ENCODE measurements at regions not wholly inside any gene's neighbourhood (a gene's known extent, or its start where the extent isn't known, plus 50 kb on each side); places are given as distances from the start of the nearest gene placed in this dataset.

DNA sequence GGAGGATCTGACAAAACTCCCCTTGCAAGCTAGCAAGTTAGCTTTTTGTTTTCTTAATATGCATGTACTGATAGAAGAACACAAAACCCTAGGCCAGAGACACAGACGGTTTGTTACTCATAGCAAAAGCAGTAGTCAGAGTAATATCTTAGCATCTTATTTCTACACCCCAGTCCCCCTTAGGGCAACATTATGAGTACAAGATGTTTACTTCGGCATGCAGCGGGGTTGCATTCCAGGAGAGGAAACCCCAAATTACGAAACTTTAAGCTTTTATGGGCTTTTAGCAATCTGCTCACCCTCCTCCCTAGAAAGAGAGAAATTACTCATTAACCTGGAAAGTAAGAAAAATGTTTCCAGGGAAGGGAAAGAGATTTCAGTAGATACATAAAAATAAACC lies 1286.9 kb downstream of the EPHA7 start:
- no peak for ATAC-seq
- 80% methylated on average over 4 of the region's 4 CpGs for WGBS
- Histone ChIP-seq H3K4me3 (ENCODE audit: low read length) (no peak overlapping the region), H3K9me3 (ENCODE audit: control insufficient read depth, low read length) (no peaks in the 10 kb centered on the region), H3K4me1 (ENCODE audit: control insufficient read depth, insufficient read depth, low read length) (no peaks in the 10 kb centered on the region), H3K27ac (ENCODE audit: low read length) (no peak overlapping the region), H3K27me3 (ENCODE audit: control insufficient read depth, insufficient read depth) (no peaks in the 10 kb centered on the region)
- DNase-seq, result no peak
- intact Hi-C loops (cut with DNase I), result no loop called here

DNA sequence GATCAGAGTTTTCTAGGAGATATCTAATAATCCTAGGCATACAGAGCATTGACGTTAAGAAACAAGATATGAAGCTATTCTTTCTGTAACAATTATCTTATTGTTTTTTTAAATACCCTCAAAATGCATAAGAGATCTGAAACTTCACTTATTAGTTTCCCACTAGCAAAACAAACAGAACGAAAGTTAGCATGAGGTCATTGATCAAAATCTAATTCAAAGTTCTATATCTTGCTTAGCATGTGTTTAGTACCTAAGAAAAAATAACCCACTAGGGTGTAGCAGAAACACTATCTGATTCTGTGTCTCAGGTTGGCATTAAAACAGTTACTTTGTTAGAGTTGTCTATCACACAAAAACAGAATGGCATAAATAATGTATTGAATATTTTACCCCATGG lies 1288.4 kb downstream of the EPHA7 start:
- H3K9me3 ChIP-seq (ENCODE audit: control insufficient read depth, low read length), result no peaks in the 10 kb centered on the region
- H3K4me1 ChIP-seq (ENCODE audit: control insufficient read depth, insufficient read depth, low read length), result no peaks in the 10 kb centered on the region
- 57% methylated on average over 2 of the region's 2 CpGs for WGBS
- H3K27ac ChIP-seq (ENCODE audit: low read length), result no peak overlapping the region
- no peaks in the 10 kb centered on the region for H3K27me3 ChIP-seq (ENCODE audit: control insufficient read depth, insufficient read depth)
- no peak overlapping the region for H3K4me3 ChIP-seq (ENCODE audit: low read length)
- DNase-seq (no peak), ATAC-seq (no peak)
- intact Hi-C loops (cut with DNase I), result no loop called here

DNA sequence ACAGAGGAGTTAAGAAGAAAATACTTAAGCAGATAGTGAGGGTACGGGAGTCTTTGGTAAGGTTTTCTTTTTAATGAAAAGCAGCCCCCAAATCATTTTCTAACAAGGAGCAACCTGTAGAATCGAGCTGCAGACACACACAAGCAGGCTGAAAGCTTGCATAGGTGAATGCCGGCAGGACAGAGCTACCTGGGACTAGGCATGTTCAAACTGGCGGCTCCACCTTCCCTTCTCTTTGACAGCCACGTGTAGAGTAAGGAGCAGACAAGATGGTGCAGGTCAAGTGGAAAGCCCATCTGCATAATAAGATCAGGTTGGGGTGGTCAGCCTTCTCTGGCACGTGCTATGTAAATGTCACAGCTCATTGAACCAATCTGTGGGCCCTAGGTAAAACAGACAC lies 1292.4 kb downstream of the EPHA7 start:
- peak in 1 of 3 donors; percentile 4 for DNase-seq
- intact Hi-C loops (cut with DNase I), result no loop called here
- Histone ChIP-seq H3K27me3 (ENCODE audit: control insufficient read depth, insufficient read depth) (no peaks in the 10 kb centered on the region), H3K27ac (ENCODE audit: low read length) (no peak overlapping the region), H3K4me3 (ENCODE audit: low read length) (no peak overlapping the region), H3K4me1 (ENCODE audit: control insufficient read depth, insufficient read depth, low read length) (no peaks in the 10 kb centered on the region), H3K9me3 (ENCODE audit: control insufficient read depth, low read length) (no peaks in the 10 kb centered on the region)
- ATAC-seq, result no peak
- WGBS, result 78% methylated on average over 6 of the region's 6 CpGs

DNA sequence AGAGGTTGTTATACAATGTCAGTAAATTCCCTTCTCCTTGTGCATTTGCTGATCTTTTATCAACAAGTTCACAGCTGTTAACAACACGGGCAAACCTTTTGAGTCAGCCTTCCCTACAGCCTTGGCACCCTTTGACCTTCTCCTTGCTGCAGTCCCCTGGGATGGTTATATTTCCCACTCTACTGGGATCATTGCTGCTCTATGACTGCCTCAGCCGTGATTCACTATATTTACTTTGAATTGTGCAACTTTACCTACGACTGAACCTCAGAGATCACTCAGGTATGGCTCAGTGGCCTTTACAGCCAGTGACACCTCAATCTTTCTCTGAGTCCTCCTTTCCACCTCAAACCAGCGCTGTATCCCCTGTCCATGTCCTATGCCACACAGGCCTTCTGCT lies 1293.3 kb downstream of the EPHA7 start:
- intact Hi-C loops (cut with DNase I), result no loop called here
- ATAC-seq (no peak), DNase-seq (no peak)
- no peaks in the 10 kb centered on the region for H3K4me1 ChIP-seq (ENCODE audit: control insufficient read depth, insufficient read depth, low read length)
- 81% methylated on average over 4 of the region's 4 CpGs for WGBS
- no peak overlapping the region for H3K27ac ChIP-seq (ENCODE audit: low read length)
- H3K9me3 ChIP-seq (ENCODE audit: control insufficient read depth, low read length), result no peaks in the 10 kb centered on the region
- no peaks in the 10 kb centered on the region for H3K27me3 ChIP-seq (ENCODE audit: control insufficient read depth, insufficient read depth)
- H3K4me3 ChIP-seq (ENCODE audit: low read length), result no peak overlapping the region

DNA sequence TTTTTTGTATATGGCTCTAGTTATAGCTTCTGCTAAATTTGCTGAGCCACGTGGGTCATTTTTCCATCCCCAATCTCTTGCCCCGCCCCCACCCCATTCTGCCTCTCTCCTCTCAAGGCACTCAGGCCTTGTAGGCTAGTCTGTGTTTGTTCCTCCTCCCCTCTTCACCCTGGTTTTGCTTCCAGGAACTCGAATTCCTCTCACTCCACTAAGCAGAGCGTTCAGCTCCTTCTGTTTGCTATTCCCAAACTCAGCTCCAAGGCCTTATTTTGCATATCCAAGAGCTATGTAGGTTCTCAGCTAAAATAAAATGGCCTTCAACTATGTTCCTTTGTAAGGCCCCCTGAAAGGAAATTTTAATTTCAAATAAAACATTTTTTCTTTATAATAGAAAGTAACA lies 1293.7 kb downstream of the EPHA7 start:
- Histone ChIP-seq H3K4me1 (ENCODE audit: control insufficient read depth, insufficient read depth, low read length) (no peaks in the 10 kb centered on the region), H3K27ac (ENCODE audit: low read length) (no peak overlapping the region), H3K9me3 (ENCODE audit: control insufficient read depth, low read length) (no peaks in the 10 kb centered on the region), H3K4me3 (ENCODE audit: low read length) (no peak overlapping the region), H3K27me3 (ENCODE audit: control insufficient read depth, insufficient read depth) (no peaks in the 10 kb centered on the region)
- WGBS, result 81% methylated on average over 4 of the region's 4 CpGs
- ATAC-seq (no peak), DNase-seq (no peak)
- intact Hi-C loops (cut with DNase I), result no loop called here

DNA sequence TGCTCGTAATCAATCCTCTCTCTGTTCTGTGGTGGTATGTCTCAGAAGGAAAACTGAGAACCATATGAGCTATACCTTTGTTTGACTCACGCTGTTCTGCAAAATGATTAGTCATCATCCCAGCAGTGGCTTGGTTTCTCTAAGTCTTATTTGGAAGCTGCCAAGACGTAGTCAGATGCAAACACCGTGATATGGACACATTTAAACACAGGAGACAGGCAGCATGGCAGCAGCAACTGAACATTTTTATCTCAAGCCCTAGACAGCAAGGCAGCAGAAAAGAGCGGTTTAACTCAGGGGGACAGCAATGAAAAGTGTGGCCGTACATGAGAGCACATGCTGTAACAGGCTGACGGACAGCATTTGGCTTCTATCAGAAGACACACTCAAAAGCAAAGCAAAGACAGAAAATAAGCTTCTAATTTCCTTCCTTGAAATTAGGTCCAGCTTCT lies 1295.1 kb downstream of the EPHA7 start:
- Histone ChIP-seq H3K27ac (ENCODE audit: low read length) (no peak overlapping the region), H3K9me3 (ENCODE audit: control insufficient read depth, low read length) (no peaks in the 10 kb centered on the region), H3K27me3 (ENCODE audit: control insufficient read depth, insufficient read depth) (no peaks in the 10 kb centered on the region), H3K4me3 (ENCODE audit: low read length) (no peak overlapping the region), H3K4me1 (ENCODE audit: control insufficient read depth, insufficient read depth, low read length) (no peaks in the 10 kb centered on the region)
- DNase-seq (peak in 1 of 3 donors; percentile 12), ATAC-seq (peak in 1 of 2 donors; percentile 24)
- WGBS, result 40% methylated on average over 7 of the region's 7 CpGs
- intact Hi-C loops (cut with DNase I), result no loop called here

DNA sequence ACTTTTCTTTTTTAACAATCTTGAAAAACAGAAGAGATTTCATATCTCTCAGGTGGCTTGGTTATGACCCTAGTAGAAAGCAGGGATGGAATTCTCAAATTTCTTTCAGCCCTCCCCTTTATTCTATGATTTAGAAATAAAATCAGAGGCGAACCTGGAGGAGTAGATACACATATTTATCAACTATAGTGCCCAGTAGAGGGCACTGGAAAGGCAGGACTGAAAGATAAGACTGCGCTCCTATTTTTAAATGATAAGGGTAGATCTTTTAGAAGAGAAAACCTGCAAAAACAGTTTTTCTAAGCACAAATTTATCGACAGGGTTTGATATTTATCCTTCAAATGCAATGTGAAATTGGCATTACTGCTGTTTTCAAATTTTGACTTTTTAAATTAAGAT lies 1296.6 kb downstream of the EPHA7 start:
- WGBS, result 31% methylated on average over 3 of the region's 3 CpGs
- Histone ChIP-seq H3K4me3 (ENCODE audit: low read length) (no peak overlapping the region), H3K4me1 (ENCODE audit: control insufficient read depth, insufficient read depth, low read length) (no peaks in the 10 kb centered on the region), H3K27me3 (ENCODE audit: control insufficient read depth, insufficient read depth) (no peaks in the 10 kb centered on the region), H3K9me3 (ENCODE audit: control insufficient read depth, low read length) (no peaks in the 10 kb centered on the region), H3K27ac (ENCODE audit: low read length) (no peak overlapping the region)
- DNase-seq (no peak), ATAC-seq (no peak)
- intact Hi-C loops (cut with DNase I), result no loop called here

DNA sequence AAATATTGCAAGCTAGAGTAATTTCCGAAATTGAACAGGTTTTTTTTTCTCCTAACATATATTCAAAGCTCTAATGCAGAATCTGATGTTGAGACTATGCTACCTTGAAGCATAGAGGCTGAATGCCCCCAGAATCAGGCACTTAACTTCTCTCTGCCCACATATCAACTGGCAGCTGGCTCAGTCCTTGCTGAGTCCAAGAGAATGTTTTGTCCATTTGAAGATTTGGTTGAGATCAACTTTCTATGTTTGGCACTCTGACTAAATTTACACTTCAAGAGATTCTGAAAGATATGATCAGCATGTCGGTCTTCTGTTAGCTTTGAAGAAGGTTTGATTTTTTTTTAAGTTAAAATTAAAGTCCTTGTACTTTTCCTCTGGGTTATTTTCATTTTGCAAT lies 1298.1 kb downstream of the EPHA7 start:
- WGBS, result 57% methylated on average over 2 of the region's 2 CpGs
- intact Hi-C loops (cut with DNase I), result no loop called here
- ATAC-seq, result no peak

DNA sequence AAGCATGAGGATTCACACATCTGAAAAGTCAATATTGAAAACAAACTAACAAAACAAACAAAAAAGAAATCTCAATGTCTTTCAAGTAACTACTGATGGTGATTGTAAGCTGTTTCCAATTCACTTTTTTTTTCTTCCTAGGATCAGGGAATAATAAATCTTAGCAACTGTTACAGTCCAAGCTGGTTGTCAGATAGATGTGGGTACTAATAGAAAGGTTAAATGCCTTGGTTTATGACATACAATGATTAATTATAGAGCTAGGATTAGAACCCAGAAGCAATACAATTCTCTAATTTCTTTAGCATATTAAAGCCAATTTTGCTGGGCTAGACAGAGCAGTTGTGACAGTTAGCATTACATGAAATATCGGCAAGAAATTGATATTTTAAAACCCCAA lies 1301.6 kb downstream of the EPHA7 start:
- intact Hi-C loops (cut with DNase I), result no loop called here
- ATAC-seq (no peak), DNase-seq (no peak)
- no peaks in the 10 kb centered on the region for H3K27me3 ChIP-seq (ENCODE audit: control insufficient read depth, insufficient read depth)
- H3K4me3 ChIP-seq (ENCODE audit: low read length), result no peak overlapping the region
- H3K27ac ChIP-seq (ENCODE audit: low read length), result no peak overlapping the region
- WGBS, result 89% methylated on average over 1 of the region's 1 CpG
- H3K4me1 ChIP-seq (ENCODE audit: control insufficient read depth, insufficient read depth, low read length), result no peaks in the 10 kb centered on the region
- no peaks in the 10 kb centered on the region for H3K9me3 ChIP-seq (ENCODE audit: control insufficient read depth, low read length)

More for the DNA sequence above, 1298.1 kb downstream of the EPHA7 start:
- Histone ChIP-seq H3K4me1 (ENCODE audit: control insufficient read depth, insufficient read depth, low read length) (no peaks in the 10 kb centered on the region), H3K4me3 (ENCODE audit: low read length) (no peak overlapping the region), H3K27ac (ENCODE audit: low read length) (no peak overlapping the region), H3K9me3 (ENCODE audit: control insufficient read depth, low read length) (no peaks in the 10 kb centered on the region), H3K27me3 (ENCODE audit: control insufficient read depth, insufficient read depth) (no peaks in the 10 kb centered on the region)
- DNase-seq, result no peak

DNA sequence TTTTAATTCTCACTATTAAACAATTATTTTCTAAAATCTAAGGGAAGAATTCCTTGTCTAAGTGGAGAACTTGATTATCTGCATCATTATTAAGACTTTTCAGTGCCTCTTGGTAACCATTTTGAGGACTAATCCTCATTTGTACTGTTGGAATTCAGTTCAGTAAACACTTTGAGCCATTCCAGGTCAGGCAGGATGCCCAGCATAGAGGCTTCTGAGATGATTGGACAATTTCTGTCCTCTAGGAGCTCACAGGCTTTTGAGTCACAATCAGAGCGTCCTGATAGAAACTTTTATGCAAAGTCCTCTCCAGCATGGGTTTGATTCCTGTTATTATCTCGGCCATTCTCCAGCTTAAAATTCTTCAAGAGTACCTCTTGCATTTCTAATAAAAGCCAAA lies 1304.6 kb downstream of the EPHA7 start:
- Histone ChIP-seq H3K4me3 (ENCODE audit: low read length) (no peak overlapping the region), H3K4me1 (ENCODE audit: control insufficient read depth, insufficient read depth, low read length) (no peaks in the 10 kb centered on the region), H3K9me3 (ENCODE audit: control insufficient read depth, low read length) (no peaks in the 10 kb centered on the region), H3K27ac (ENCODE audit: low read length) (no peak overlapping the region), H3K27me3 (ENCODE audit: control insufficient read depth, insufficient read depth) (no peaks in the 10 kb centered on the region)
- intact Hi-C loops (cut with DNase I), result no loop called here
- DNase-seq (peak in 1 of 3 donors; percentile 69), ATAC-seq (peak in 1 of 2 donors; percentile 62)
- 54% methylated on average over 2 of the region's 2 CpGs for WGBS

DNA sequence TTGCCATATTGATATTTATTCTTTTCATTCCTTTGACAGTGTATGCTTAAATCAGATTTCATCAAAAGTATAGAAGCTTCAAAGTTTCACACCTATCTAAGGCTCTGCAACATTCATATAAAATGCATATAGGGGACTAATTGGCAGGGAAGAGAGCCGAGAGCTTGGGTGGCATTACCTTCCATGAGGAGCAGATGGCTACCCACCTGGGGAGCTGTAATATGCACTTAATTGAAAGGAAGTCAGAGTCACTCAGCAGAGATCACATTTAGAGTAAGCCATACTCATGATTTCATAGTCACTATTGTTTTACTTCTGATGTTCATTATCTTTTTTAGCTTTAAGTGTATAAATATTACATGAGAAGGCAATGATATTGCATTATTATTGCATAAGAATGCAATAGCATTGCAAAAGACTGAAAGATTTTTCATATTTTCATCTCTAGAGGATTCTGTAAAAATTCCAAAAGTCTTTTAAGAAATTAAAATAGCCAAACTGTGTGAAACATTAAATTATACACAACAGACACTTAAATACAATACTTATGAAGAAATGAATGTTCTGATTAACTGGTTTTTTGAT lies 1305.2 kb downstream of the EPHA7 start:
- 0% methylated on average over 1 of the region's 1 CpG for WGBS
- no peaks in the 10 kb centered on the region for H3K9me3 ChIP-seq (ENCODE audit: control insufficient read depth, low read length)
- no peak overlapping the region for H3K27ac ChIP-seq (ENCODE audit: low read length)
- no peaks in the 10 kb centered on the region for H3K27me3 ChIP-seq (ENCODE audit: control insufficient read depth, insufficient read depth)
- ATAC-seq (no peak), DNase-seq (no peak)
- no peak overlapping the region for H3K4me3 ChIP-seq (ENCODE audit: low read length)
- intact Hi-C loops (cut with DNase I), result no loop called here
- no peaks in the 10 kb centered on the region for H3K4me1 ChIP-seq (ENCODE audit: control insufficient read depth, insufficient read depth, low read length)

DNA sequence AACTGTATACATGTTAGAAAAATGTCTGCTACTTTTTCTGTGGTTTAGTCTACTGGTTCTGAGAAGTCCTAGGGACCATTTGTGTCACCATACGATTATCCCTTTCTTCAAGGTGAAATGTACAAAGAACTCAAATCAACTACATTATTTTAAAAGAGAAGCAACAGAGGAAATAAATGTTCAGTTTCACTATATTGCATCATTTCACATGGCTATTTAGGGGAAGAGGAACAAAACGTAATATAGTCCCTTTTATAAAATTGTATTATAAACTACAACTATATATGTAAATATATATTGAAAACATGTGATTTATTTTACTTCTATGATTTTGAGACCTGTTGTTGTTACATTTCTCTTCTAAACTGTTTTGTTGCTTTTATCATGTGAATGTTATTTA lies 1308.0 kb downstream of the EPHA7 start:
- 75% methylated on average over 2 of the region's 2 CpGs for WGBS
- no peaks in the 10 kb centered on the region for H3K9me3 ChIP-seq (ENCODE audit: control insufficient read depth, low read length)
- H3K4me3 ChIP-seq (ENCODE audit: low read length), result no peak overlapping the region
- H3K27me3 ChIP-seq (ENCODE audit: control insufficient read depth, insufficient read depth), result no peaks in the 10 kb centered on the region
- H3K27ac ChIP-seq (ENCODE audit: low read length), result no peak overlapping the region
- no peaks in the 10 kb centered on the region for H3K4me1 ChIP-seq (ENCODE audit: control insufficient read depth, insufficient read depth, low read length)
- intact Hi-C loops (cut with DNase I), result no loop called here
- DNase-seq (no peak), ATAC-seq (no peak)
